Karpas-422 (cell line): ENCODE measurements at regions not wholly inside any gene's neighbourhood (a gene's known extent, or its start where the extent isn't known, plus 50 kb on each side); places are given as distances from the start of the nearest gene placed in this dataset.

Experiments used
- DNase-seq: peaks from one replicate; pipeline ENCODE4 v3.0.0-alpha.2; 2015
- H2AFZ ChIP-seq: fragments of 200-600 bp; sonication (generic); 2 replicates; pipeline ENCODE4 v1.6.1; 2014; ENCODE audit warnings: antibody characterized with exemption, low read length, mixed read lengths
- H3K27ac ChIP-seq: fragments of 200-600 bp; sonication (generic); 2 replicates; pipeline ENCODE4 v1.5.1; 2014; ENCODE audit warnings: mild to moderate bottlenecking, low read length, moderate library complexity
- H3K27me3 ChIP-seq: fragments of 200-600 bp; sonication (generic); 2 replicates; pipeline ENCODE4 v1.6.1; 2014; ENCODE audit warnings: low read length, mixed read lengths
- H3K36me3 ChIP-seq: fragments of 200-600 bp; sonication (generic); 2 replicates; pipeline ENCODE4 v1.6.1; 2014; ENCODE audit warnings: low read length, mixed read lengths; ENCODE audit not compliant: insufficient read depth
- H3K4me1 ChIP-seq: fragments of 200-600 bp; sonication (generic); 2 replicates; pipeline ENCODE4 v1.6.1; 2014; ENCODE audit warnings: mild to moderate bottlenecking, low read length, mixed read lengths
- H3K4me2 ChIP-seq: fragments of 200-600 bp; sonication (generic); 2 replicates; pipeline ENCODE4 v1.6.1; 2014; ENCODE audit warnings: low read length, low read depth, mild to moderate bottlenecking; ENCODE audit not compliant: poor library complexity, severe bottlenecking
- H3K4me3 ChIP-seq: fragments of 200-600 bp; sonication (generic); 2 replicates; pipeline ENCODE4 v1.5.1; 2014; ENCODE audit warnings: mild to moderate bottlenecking, antibody characterized with exemption, low read length, mixed read lengths
- H3K79me2 ChIP-seq: fragments of 200-600 bp; sonication (generic); 2 replicates; pipeline ENCODE4 v1.6.1; 2014; ENCODE audit warnings: mild to moderate bottlenecking, low read length, mixed read lengths
- H3K9ac ChIP-seq: fragments of 200-600 bp; sonication (generic); 2 replicates; pipeline ENCODE4 v1.6.0; 2014; ENCODE audit warnings: low read length
- H3K9me2 ChIP-seq: fragments of 200-600 bp; sonication (generic), shearing (Covaris generic); replicated peaks from 2 replicates; pipeline ENCODE4 v1.6.0; 2014; ENCODE audit warnings: mild to moderate bottlenecking, low read length, moderate library complexity; ENCODE audit not compliant: insufficient read depth
- H3K9me3 ChIP-seq: fragments of 300-700, 200-600 bp; sonication (generic); 2 replicates; pipeline ENCODE4 v1.6.1; 2014; ENCODE audit warnings: low read length, mixed read lengths
- H4K20me1 ChIP-seq: fragments of 200-600 bp; sonication (generic); 2 replicates; pipeline ENCODE4 v1.6.1; 2014; ENCODE audit warnings: mild to moderate bottlenecking, antibody characterized with exemption, low read length, low read depth; ENCODE audit not compliant: insufficient read depth

GRCh38 chr6:62669831-62670230, 383.8 kb upstream of the KHDRBS2 start:
- no peak overlapping the region for H3K4me2 ChIP-seq
- no peaks in the 10 kb centered on the region for H3K9me3 ChIP-seq
- H2AFZ ChIP-seq = no peak overlapping the region
- no peaks in the 10 kb centered on the region for H3K27me3 ChIP-seq
- H3K9ac ChIP-seq = no peak overlapping the region
- H3K4me1 ChIP-seq = no peaks in the 10 kb centered on the region
- H3K4me3 ChIP-seq = no peak overlapping the region
- no peaks in the 10 kb centered on the region for H4K20me1 ChIP-seq
- H3K79me2 ChIP-seq = no peaks in the 10 kb centered on the region
- DNase-seq = no peak
- no peaks in the 10 kb centered on the region for H3K9me2 ChIP-seq
- H3K36me3 ChIP-seq = no peaks in the 10 kb centered on the region
- no peak overlapping the region for H3K27ac ChIP-seq

- Histone ChIP-seq H3K9ac (no peak overlapping the region), H3K79me2 (no peaks in the 10 kb centered on the region), H3K27me3 (no peaks in the 10 kb centered on the region), H3K27ac (no peak overlapping the region), H2AFZ (no peak overlapping the region), H3K9me3 (peaks cover 25% of the 10 kb centered on the region), H3K36me3 (no peaks in the 10 kb centered on the region), H3K4me2 (no peak overlapping the region), H4K20me1 (no peaks in the 10 kb centered on the region), H3K9me2 (no peaks in the 10 kb centered on the region), H3K4me1 (no peaks in the 10 kb centered on the region), H3K4me3 (no peak overlapping the region)
- peak; percentile 53 for DNase-seq
Observed at GRCh38 chr6:62652692-62653328, 366.8 kb upstream of the KHDRBS2 start.

- H3K4me2 ChIP-seq = no peak overlapping the region
- no peaks in the 10 kb centered on the region for H3K9me2 ChIP-seq
- no peak overlapping the region for H3K27ac ChIP-seq
- no peaks in the 10 kb centered on the region for H3K4me1 ChIP-seq
- H2AFZ ChIP-seq = no peak overlapping the region
- DNase-seq = no peak
- H3K27me3 ChIP-seq = no peaks in the 10 kb centered on the region
- no peak overlapping the region for H3K4me3 ChIP-seq
- no peak overlapping the region for H3K9ac ChIP-seq
- H3K36me3 ChIP-seq = no peaks in the 10 kb centered on the region
- no peaks in the 10 kb centered on the region for H4K20me1 ChIP-seq
- no peaks in the 10 kb centered on the region for H3K79me2 ChIP-seq
- no peaks in the 10 kb centered on the region for H3K9me3 ChIP-seq
Observed at GRCh38 chr6:62645274-62645673, 359.2 kb upstream of the KHDRBS2 start.

GRCh38 chr6:62640749-62641148, 354.7 kb upstream of the KHDRBS2 start:
- Histone ChIP-seq H3K36me3 (no peaks in the 10 kb centered on the region), H3K4me2 (no peak overlapping the region), H3K79me2 (no peaks in the 10 kb centered on the region), H3K27me3 (no peaks in the 10 kb centered on the region), H3K9me2 (no peaks in the 10 kb centered on the region; the same call in 1 of the 2 replicates), H2AFZ (no peak overlapping the region), H4K20me1 (no peaks in the 10 kb centered on the region), H3K27ac (no peak overlapping the region), H3K4me1 (no peaks in the 10 kb centered on the region), H3K9me3 (no peaks in the 10 kb centered on the region), H3K9ac (no peak overlapping the region), H3K4me3 (no peak overlapping the region)
- no peak for DNase-seq

- no peaks in the 10 kb centered on the region for H3K9me3 ChIP-seq
- no peak overlapping the region for H3K4me3 ChIP-seq
- H3K79me2 ChIP-seq = no peaks in the 10 kb centered on the region
- H4K20me1 ChIP-seq = no peaks in the 10 kb centered on the region
- H3K36me3 ChIP-seq = no peaks in the 10 kb centered on the region
- H3K4me1 ChIP-seq = no peaks in the 10 kb centered on the region
- H3K4me2 ChIP-seq = no peak overlapping the region
- no peak overlapping the region for H2AFZ ChIP-seq
- H3K27ac ChIP-seq = no peak overlapping the region
- H3K9me2 ChIP-seq = no peaks in the 10 kb centered on the region
- no peak overlapping the region for H3K9ac ChIP-seq
- no peaks in the 10 kb centered on the region for H3K27me3 ChIP-seq
- DNase-seq = no peak
Observed at GRCh38 chr6:62626661-62627060, 340.6 kb upstream of the KHDRBS2 start.

GRCh38 chr6:62623846-62624532, 338.0 kb upstream of the KHDRBS2 start:
- no peaks in the 10 kb centered on the region for H3K27me3 ChIP-seq
- H3K36me3 ChIP-seq = no peaks in the 10 kb centered on the region
- no peaks in the 10 kb centered on the region for H3K9me3 ChIP-seq
- no peak overlapping the region for H3K9ac ChIP-seq
- H3K4me1 ChIP-seq = no peaks in the 10 kb centered on the region
- 0 out of 2 replicates have a peak, but pooled peaks cover 3% of the 10 kb centered on the region for H3K9me2 ChIP-seq
- DNase-seq = no peak
- no peak overlapping the region for H2AFZ ChIP-seq
- no peak overlapping the region for H3K4me3 ChIP-seq
- H3K79me2 ChIP-seq = no peaks in the 10 kb centered on the region
- H3K4me2 ChIP-seq = no peak overlapping the region
- H4K20me1 ChIP-seq = no peaks in the 10 kb centered on the region
- no peak overlapping the region for H3K27ac ChIP-seq

- Histone ChIP-seq H3K9me2 (0 out of 2 replicates have a peak, but pooled peaks cover under 1% of the 10 kb centered on the region), H3K36me3 (no peaks in the 10 kb centered on the region), H3K27me3 (no peaks in the 10 kb centered on the region), H2AFZ (no peak overlapping the region), H4K20me1 (no peaks in the 10 kb centered on the region), H3K4me1 (peaks cover 6% of the 10 kb centered on the region), H3K9me3 (no peaks in the 10 kb centered on the region), H3K4me3 (no peak overlapping the region), H3K4me2 (no peak overlapping the region), H3K9ac (no peak overlapping the region), H3K79me2 (no peaks in the 10 kb centered on the region), H3K27ac (no peak overlapping the region)
- DNase-seq = no peak
Observed at GRCh38 chr6:62615366-62616015, 329.5 kb upstream of the KHDRBS2 start.

- H3K27me3 ChIP-seq = no peaks in the 10 kb centered on the region
- peak; percentile 57 for DNase-seq
- H3K27ac ChIP-seq = no peak overlapping the region
- H3K36me3 ChIP-seq = no peaks in the 10 kb centered on the region
- no peaks in the 10 kb centered on the region for H3K79me2 ChIP-seq
- no peak overlapping the region for H3K4me3 ChIP-seq
- H3K4me1 ChIP-seq = peaks cover 6% of the 10 kb centered on the region
- H3K9me2 ChIP-seq = no peaks in the 10 kb centered on the region
- H2AFZ ChIP-seq = no peak overlapping the region
- H3K4me2 ChIP-seq = no peak overlapping the region
- H4K20me1 ChIP-seq = no peaks in the 10 kb centered on the region
- no peaks in the 10 kb centered on the region for H3K9me3 ChIP-seq
- no peak overlapping the region for H3K9ac ChIP-seq
Observed at GRCh38 chr6:62614442-62614841, 328.4 kb upstream of the KHDRBS2 start.
